GM20431 (cell line): ENCODE measurements at regions not wholly inside any gene's neighbourhood (a gene's known extent, or its start where the extent isn't known, plus 50 kb on each side); places are given as distances from the start of the nearest gene placed in this dataset.

Source experiments
- in situ Hi-C: fragments of 300-500 bp; cut with MseI, MboI; formaldehyde crosslinking; loops from one replicate; pipeline ENCODE4 v1.15.0; 2020; ENCODE audit warnings: low sequenced_read_pairs; ENCODE audit not compliant: unreplicated experiment

GRCh38 chr1:58907398-58907797 is 123.6 kb upstream of the JUN start:
- in situ Hi-C loops, result no loop called here

- in situ Hi-C loops, result no loop called here
Observed at GRCh38 chr1:58908561-58909560, 125.0 kb upstream of the JUN start.

DNA sequence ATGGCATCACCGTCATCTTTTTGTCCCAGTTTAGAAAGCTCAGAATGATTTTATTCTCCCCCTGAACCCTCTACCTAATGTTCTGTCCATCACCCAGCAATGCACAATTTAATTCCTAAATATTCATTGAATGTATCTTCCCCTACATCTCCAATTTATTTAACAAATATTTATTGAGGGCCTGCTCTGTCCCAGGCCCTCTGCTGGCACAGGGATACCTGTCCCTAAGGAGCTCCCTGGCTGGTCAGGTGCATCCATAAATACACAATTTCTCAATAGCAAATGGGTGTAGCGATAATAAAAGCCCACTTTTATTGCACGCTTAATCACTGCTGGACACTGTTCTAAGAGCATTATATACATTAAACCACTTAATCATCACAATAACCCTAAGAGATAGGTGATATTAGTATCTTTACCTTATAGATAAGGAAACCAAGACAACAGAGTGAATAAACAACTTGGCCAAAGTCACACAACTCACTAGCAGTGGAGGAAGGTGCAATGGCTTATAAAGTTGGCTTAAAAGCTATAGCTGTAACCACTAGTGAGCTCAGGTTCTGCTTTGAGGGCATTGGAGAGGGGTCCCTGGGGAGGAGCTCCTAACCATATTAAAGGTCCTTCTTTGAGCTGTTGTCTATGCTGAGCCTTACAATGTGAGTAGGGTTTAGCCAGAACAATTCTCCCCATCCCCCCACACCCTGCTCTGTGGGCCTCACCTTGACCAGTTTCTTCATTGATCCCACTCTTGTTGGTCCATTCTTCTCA is 126.3 kb upstream of the JUN start:
- in situ Hi-C loops, result no loop called here

DNA sequence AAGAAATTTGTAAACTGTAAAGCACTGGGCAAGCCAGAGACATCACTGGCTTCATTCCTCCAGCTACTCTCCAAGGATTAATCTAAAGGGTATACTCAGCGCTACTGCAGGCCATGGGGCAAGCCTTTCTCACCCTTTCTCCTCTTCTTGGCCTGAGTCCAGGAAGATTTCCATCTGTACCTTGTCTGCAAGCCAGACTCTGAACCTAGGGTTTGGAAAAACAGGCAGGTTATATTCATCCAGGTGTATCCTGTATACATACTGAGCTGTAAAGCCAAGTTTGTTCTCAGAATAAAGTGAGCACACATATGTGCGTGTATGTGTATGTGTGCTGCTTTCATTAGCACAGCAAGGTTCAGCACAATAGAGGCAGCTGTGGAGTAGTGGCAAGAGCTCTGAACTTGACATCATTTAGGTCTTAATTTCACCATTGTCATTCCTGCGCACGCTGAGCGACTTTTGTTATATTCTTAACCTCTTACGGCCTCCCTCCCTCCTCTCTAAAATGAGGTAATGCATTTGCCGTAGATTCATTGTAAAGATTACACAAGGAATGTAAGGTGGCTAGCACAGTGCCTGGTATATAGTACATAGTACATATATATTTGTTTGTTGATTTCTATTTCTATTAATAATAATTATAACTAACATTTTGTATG is 128.1 kb upstream of the JUN start:
- in situ Hi-C loops, result no loop called here

DNA sequence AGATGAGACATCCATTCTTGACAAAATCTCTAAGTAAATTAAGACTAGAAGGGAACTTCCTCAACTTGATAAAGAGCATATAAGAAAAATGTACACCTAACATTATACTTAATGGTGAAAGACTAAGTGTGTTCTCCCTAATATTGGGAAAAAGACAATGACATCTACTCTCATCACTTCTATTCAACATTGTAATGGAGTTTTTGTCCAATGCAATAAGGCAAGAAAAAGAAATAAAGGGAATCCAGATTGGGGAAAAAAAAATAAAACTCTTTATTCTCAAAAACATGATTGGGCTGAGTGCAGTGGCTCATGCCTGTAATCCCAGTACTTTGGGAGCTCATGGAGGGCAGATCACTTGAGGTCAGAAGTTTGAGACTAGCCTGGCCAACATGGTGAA is 131.1 kb upstream of the JUN start:
- in situ Hi-C loops, result no loop called here

GRCh38 chr1:58917436-58917835 is 133.6 kb upstream of the JUN start:
- in situ Hi-C loops, result no loop called here

- in situ Hi-C loops, result no loop called here
Observed at GRCh38 chr1:58919226-58919958, 135.5 kb upstream of the JUN start.

GRCh38 chr1:58919959-58920321 is 136.1 kb upstream of the JUN start:
- in situ Hi-C loops, result no loop called here

GRCh38 chr1:58921342-58921741 is 137.5 kb upstream of the JUN start:
- in situ Hi-C loops, result no loop called here

DNA sequence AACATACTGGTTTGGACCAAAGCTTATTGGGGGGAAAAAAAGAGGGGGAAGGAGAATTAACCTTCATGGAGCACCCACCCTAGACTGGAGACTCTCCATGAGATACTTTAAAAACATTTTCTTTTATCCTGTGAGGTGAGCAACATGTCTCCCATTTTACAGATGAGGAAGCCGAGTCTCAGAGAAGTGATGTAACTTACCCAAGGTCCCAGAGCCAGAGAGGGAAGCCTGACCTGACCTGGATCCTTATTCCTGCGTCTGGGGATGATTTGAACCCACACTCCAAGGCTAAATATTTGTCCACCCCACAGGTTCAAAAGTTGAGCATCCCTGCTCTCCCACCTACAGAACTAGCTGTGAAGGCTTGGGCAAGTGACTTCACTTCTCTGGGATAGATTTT is 137.9 kb upstream of the JUN start:
- in situ Hi-C loops, result no loop called here

- in situ Hi-C loops, result no loop called here
Observed at GRCh38 chr1:58922302-58923089, 138.6 kb upstream of the JUN start.

DNA sequence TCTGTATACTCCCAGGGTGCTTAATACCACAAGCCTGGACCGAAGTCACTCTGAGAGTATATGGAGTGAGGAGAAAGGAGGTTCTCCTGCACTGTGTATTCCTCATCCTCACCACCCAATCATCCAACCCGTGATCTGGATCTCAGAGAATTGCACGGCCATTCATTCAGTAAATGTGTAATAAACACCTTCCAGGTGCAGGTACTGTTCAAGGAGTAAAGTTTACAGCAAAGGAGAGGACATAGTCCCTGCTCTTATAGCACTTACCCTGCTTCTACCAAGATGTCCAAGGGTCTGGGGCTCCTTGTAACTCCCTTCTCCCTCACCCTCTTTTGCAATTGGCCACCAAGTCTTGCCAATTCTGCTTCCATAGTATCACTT is 139.2 kb upstream of the JUN start:
- in situ Hi-C loops, result no loop called here

DNA sequence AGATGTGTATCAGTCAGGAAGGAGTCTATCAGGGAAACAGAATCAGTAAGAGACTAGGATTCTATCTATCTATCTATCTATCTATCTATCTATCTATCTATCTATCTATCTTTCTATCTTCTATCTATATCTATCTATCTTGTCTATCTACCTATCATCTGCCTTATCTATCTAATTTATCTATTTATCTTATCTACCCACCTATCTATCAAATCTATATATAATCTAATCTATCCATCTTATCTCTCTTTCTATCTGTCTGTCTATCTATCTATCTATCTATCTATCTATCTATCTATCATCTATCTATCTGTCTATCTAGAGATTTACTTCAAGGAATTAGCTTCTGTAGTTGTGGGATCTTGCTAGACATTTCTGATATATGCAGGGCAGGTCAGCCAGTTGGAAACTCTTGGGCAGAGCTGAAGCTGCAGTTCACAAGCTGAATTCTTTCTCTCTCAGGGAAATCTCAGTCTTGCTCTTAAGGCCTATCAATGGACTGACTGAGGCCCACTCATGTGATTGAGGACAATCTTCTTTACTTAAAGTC is 140.2 kb upstream of the JUN start:
- in situ Hi-C loops, result no loop called here

DNA sequence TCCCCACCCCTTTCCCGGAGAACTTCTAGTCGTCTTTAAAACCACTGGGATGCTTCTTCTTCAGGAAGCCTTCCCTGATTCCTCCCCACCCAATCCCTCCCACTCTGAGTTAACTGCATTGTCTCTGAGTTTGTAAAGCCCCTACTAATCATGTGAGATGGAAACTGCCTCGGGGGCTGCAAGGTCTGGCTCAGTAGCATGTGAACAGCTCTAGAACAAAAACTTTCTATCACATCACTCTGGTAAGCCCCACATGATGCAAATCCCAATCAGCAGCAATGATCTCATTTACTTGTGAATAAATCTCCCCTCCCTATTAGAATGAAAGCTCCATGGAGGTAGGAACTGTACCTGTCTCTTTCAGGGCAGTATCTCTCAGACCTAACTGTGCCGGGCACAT is 141.0 kb upstream of the JUN start:
- in situ Hi-C loops, result no loop called here

DNA sequence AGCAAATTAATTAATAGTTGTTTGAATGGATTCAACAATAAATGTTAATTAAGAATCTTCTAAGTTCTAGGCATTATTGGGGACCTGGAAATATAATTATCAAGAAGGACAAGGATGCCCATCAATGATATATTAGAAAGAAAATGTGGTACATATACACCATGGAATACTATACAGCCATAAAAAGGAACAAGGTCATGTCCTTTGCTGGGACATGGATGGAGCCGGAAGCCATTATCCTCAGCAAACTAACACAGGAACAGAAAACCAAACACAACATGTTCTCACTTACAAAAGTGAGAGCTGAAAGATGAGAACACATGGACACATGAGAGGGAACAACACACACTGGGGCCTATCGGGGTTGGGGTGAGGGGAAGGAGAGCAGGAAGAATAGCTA is 141.4 kb upstream of the JUN start:
- in situ Hi-C loops, result no loop called here

GRCh38 chr1:58926152-58926551 is 142.3 kb upstream of the JUN start:
- in situ Hi-C loops, result no loop called here

- in situ Hi-C loops, result no loop called here
Observed at GRCh38 chr1:58927041-58927721, 143.3 kb upstream of the JUN start.

GRCh38 chr1:58927722-58928085 is 143.9 kb upstream of the JUN start:
- in situ Hi-C loops, result no loop called here

- in situ Hi-C loops, result no loop called here
Observed at GRCh38 chr1:58928514-58928913, 144.7 kb upstream of the JUN start.
